ENCODE measurements at regions not wholly inside any gene's neighbourhood (a gene's known extent, or its start where the extent isn't known, plus 50 kb on each side); places are given as distances from the start of the nearest gene placed in this dataset.

- no peak for DNase-seq
Observed at GRCh38 chr6:74875193-74875592, 330.7 kb downstream of the COL12A1 start.

GRCh38 chr6:74872754-74873476, 332.9 kb downstream of the COL12A1 start:
- DNase-seq: no peak

- peak; percentile 16 for DNase-seq
Observed at GRCh38 chr6:74871757-74872156, 334.1 kb downstream of the COL12A1 start.

GRCh38 chr6:74870403-74870802, 335.4 kb downstream of the COL12A1 start:
- no peak for DNase-seq

GRCh38 chr6:74867291-74867690, 338.6 kb downstream of the COL12A1 start:
- DNase-seq: no peak

- DNase-seq: no peak
Observed at GRCh38 chr6:74863968-74864367, 341.9 kb downstream of the COL12A1 start.

GRCh38 chr6:74860456-74860855, 345.4 kb downstream of the COL12A1 start:
- DNase-seq: no peak

GRCh38 chr6:74857157-74857556, 348.7 kb downstream of the COL12A1 start:
- DNase-seq: no peak

- DNase-seq: no peak
Observed at GRCh38 chr6:74853991-74854390, 351.9 kb downstream of the COL12A1 start.

GRCh38 chr6:74851596-74851995, 354.3 kb downstream of the COL12A1 start:
- no peak for DNase-seq

- no peak for DNase-seq
Observed at GRCh38 chr6:74840953-74841352, 364.9 kb downstream of the COL12A1 start.

- no peak for DNase-seq
Observed at GRCh38 chr6:74834967-74835366, 370.9 kb downstream of the COL12A1 start.

GRCh38 chr6:74826263-74826662, 379.6 kb downstream of the COL12A1 start:
- DNase-seq: no peak

- no peak for DNase-seq
Observed at GRCh38 chr6:74814440-74814839, 391.4 kb downstream of the COL12A1 start.

GRCh38 chr6:74807674-74808073, 398.2 kb downstream of the COL12A1 start:
- no peak for DNase-seq

- no peak for DNase-seq
Observed at GRCh38 chr6:74805916-74806696, 399.7 kb downstream of the COL12A1 start.

GRCh38 chr6:74798302-74798701, 407.6 kb downstream of the COL12A1 start:
- no peak for DNase-seq

- DNase-seq: no peak
Observed at GRCh38 chr6:74785236-74785635, 420.6 kb downstream of the COL12A1 start.

GRCh38 chr6:74782346-74782745, 423.5 kb downstream of the COL12A1 start:
- no peak for DNase-seq

GRCh38 chr6:74780831-74781230, 425.0 kb downstream of the COL12A1 start:
- no peak for DNase-seq

- no peak for DNase-seq
Observed at GRCh38 chr6:74768738-74769137, 437.1 kb downstream of the COL12A1 start.

GRCh38 chr6:74768120-74768519, 437.7 kb downstream of the COL12A1 start:
- DNase-seq: no peak

GRCh38 chr6:74765486-74765885, 440.4 kb downstream of the COL12A1 start:
- no peak for DNase-seq

- DNase-seq: no peak
Observed at GRCh38 chr6:74764486-74764885, 441.4 kb downstream of the COL12A1 start.

All from NCI-H1048 (cell line).